Subcutaneous abdominal adipose tissue (tissue), 5 donors: ENCODE measurements at regions not wholly inside any gene's neighbourhood (a gene's known extent, or its start where the extent isn't known, plus 50 kb on each side); places are given as distances from the start of the nearest gene placed in this dataset.

Experiments
- H3K27ac ChIP-seq: one replicate; pipeline ENCODE4 v1.7.0; 2013; ENCODE audit warnings: low read depth, mild to moderate bottlenecking, inconsistent platforms, low read length, moderate library complexity
- H3K27me3 ChIP-seq, 5 donors: one replicate each; pipeline ENCODE4 v1.7.0; 2013; ENCODE audit warnings: low read length in 5 of 5, inconsistent platforms in 1 of 5; ENCODE audit not compliant: control insufficient read depth in 5 of 5, insufficient read depth in 4 of 5
- H3K36me3 ChIP-seq, 5 donors: one replicate each; pipeline ENCODE4 v1.7.0; 2013; ENCODE audit warnings: low read length in 5 of 5; ENCODE audit not compliant: control insufficient read depth in 5 of 5, insufficient read depth in 5 of 5
- H3K4me1 ChIP-seq, 5 donors: one replicate each; pipeline ENCODE4 v1.7.0; 2013; ENCODE audit warnings: low read length in 5 of 5, mild to moderate bottlenecking in 3 of 5, moderate library complexity in 1 of 5; ENCODE audit not compliant: control insufficient read depth in 5 of 5, insufficient read depth in 5 of 5
- H3K4me3 ChIP-seq, 5 donors: one replicate each; pipeline ENCODE4 v1.7.0; 2013; ENCODE audit warnings: low read length in 5 of 5, low read depth in 1 of 5
- H3K9ac ChIP-seq, 5 donors: one replicate each; pipeline ENCODE4 v1.7.0; 2013; ENCODE audit warnings: low read length in 5 of 5, mild to moderate bottlenecking in 4 of 5, moderate library complexity in 3 of 5
- H3K9me3 ChIP-seq, 5 donors: one replicate each; pipeline ENCODE4 v1.7.0; 2013; ENCODE audit warnings: low read length in 5 of 5; ENCODE audit not compliant: control insufficient read depth in 5 of 5
- donor health status: healthy.
- donor health status: healthy.
- donor health status: healthy.
- donor health status: healthy.
- donor health status: healthy.

- Histone ChIP-seq H3K27me3 (no peaks in the 10 kb centered on the region), H3K9me3 (no peaks in the 10 kb centered on the region), H3K36me3 (no peaks in the 10 kb centered on the region), H3K9ac (no peak overlapping the region), H3K4me1 (no peaks in the 10 kb centered on the region), H3K4me3 (no peak overlapping the region), H3K27ac (no peak overlapping the region)
Measured at GRCh38 chr2:107393516-107393915, 433.2 kb upstream of the RGPD4 start.

GRCh38 chr2:107398683-107399082, 428.0 kb upstream of the RGPD4 start:
- H3K9ac ChIP-seq, result no peak overlapping the region
- no peaks in the 10 kb centered on the region for H3K4me1 ChIP-seq

GRCh38 chr2:107402330-107402729, 424.4 kb upstream of the RGPD4 start:
- Histone ChIP-seq H3K9ac (no peak overlapping the region), H3K36me3 (no peaks in the 10 kb centered on the region), H3K27ac (no peak overlapping the region), H3K9me3 (no peaks in the 10 kb centered on the region), H3K4me1 (no peaks in the 10 kb centered on the region), H3K4me3 (no peak overlapping the region), H3K27me3 (no peaks in the 10 kb centered on the region)

More at GRCh38 chr2:107398683-107399082, 428.0 kb upstream of the RGPD4 start:
- Histone ChIP-seq H3K27ac (no peak overlapping the region), H3K4me3 (no peak overlapping the region), H3K27me3 (no peaks in the 10 kb centered on the region), H3K36me3 (no peaks in the 10 kb centered on the region), H3K9me3 (no peaks in the 10 kb centered on the region)

GRCh38 chr2:107405261-107405660, 421.4 kb upstream of the RGPD4 start:
- H3K4me3 ChIP-seq, result no peak overlapping the region
- H3K27ac ChIP-seq, result no peak overlapping the region
- H3K9ac ChIP-seq, result no peak overlapping the region
- no peaks in the 10 kb centered on the region for H3K27me3 ChIP-seq
- H3K9me3 ChIP-seq, result no peaks in the 10 kb centered on the region
- H3K4me1 ChIP-seq, result no peaks in the 10 kb centered on the region
- no peaks in the 10 kb centered on the region for H3K36me3 ChIP-seq

GRCh38 chr2:107407017-107407416, 419.7 kb upstream of the RGPD4 start:
- H3K9ac ChIP-seq, result no peak overlapping the region
- no peaks in the 10 kb centered on the region for H3K4me1 ChIP-seq
- H3K27ac ChIP-seq, result no peak overlapping the region
- no peak overlapping the region for H3K4me3 ChIP-seq
- no peaks in the 10 kb centered on the region for H3K36me3 ChIP-seq
- H3K27me3 ChIP-seq, result no peaks in the 10 kb centered on the region
- no peaks in the 10 kb centered on the region for H3K9me3 ChIP-seq

- H3K4me3 ChIP-seq, result no peak overlapping the region
Measured at GRCh38 chr2:107407974-107408373, 418.7 kb upstream of the RGPD4 start.

GRCh38 chr2:107411267-107411666, 415.4 kb upstream of the RGPD4 start:
- no peaks in the 10 kb centered on the region for H3K27me3 ChIP-seq
- no peak overlapping the region for H3K4me3 ChIP-seq
- H3K9ac ChIP-seq, result no peak overlapping the region
- H3K36me3 ChIP-seq, result no peaks in the 10 kb centered on the region
- no peaks in the 10 kb centered on the region for H3K9me3 ChIP-seq
- H3K4me1 ChIP-seq, result peaks cover 0 to 4% (median 0%) of the 10 kb centered on the region in 5 donors
- no peak overlapping the region for H3K27ac ChIP-seq

More at GRCh38 chr2:107407974-107408373, 418.7 kb upstream of the RGPD4 start:
- Histone ChIP-seq H3K27ac (no peak overlapping the region), H3K27me3 (no peaks in the 10 kb centered on the region), H3K9ac (no peak overlapping the region), H3K9me3 (no peaks in the 10 kb centered on the region), H3K4me1 (no peaks in the 10 kb centered on the region), H3K36me3 (no peaks in the 10 kb centered on the region)

- H3K9me3 ChIP-seq, result no peaks in the 10 kb centered on the region
- no peaks in the 10 kb centered on the region for H3K27me3 ChIP-seq
- H3K4me3 ChIP-seq, result no peak overlapping the region
- no peaks in the 10 kb centered on the region for H3K36me3 ChIP-seq
- H3K4me1 ChIP-seq, result peaks cover 0 to 4% (median 0%) of the 10 kb centered on the region in 5 donors
- peak overlapping the region; percentile 47 for H3K27ac ChIP-seq
- no peak overlapping the region for H3K9ac ChIP-seq
Measured at GRCh38 chr2:107412209-107412904, 414.3 kb upstream of the RGPD4 start.

- H3K36me3 ChIP-seq, result no peaks in the 10 kb centered on the region
- peak overlapping the region; percentile 39 for H3K27ac ChIP-seq
- no peak overlapping the region for H3K9ac ChIP-seq
- no peak overlapping the region for H3K4me3 ChIP-seq
- H3K9me3 ChIP-seq, result no peaks in the 10 kb centered on the region
- H3K4me1 ChIP-seq, result peaks cover 0 to 4% (median 0%) of the 10 kb centered on the region in 5 donors
- no peaks in the 10 kb centered on the region for H3K27me3 ChIP-seq
Measured at GRCh38 chr2:107412981-107413380, 413.7 kb upstream of the RGPD4 start.

- no peak overlapping the region for H3K9ac ChIP-seq
- H3K4me3 ChIP-seq, result no peak overlapping the region
- peaks cover 0 to 4% (median 0%) of the 10 kb centered on the region in 5 donors for H3K4me1 ChIP-seq
- H3K9me3 ChIP-seq, result no peaks in the 10 kb centered on the region
- H3K36me3 ChIP-seq, result no peaks in the 10 kb centered on the region
- H3K27me3 ChIP-seq, result no peaks in the 10 kb centered on the region
- no peak overlapping the region for H3K27ac ChIP-seq
Measured at GRCh38 chr2:107414376-107414775, 412.3 kb upstream of the RGPD4 start.
